Small intestine (tissue), 7 donors: ENCODE measurements at regions not wholly inside any gene's neighbourhood (a gene's known extent, or its start where the extent isn't known, plus 50 kb on each side); places are given as distances from the start of the nearest gene placed in this dataset.

Experiments
- DNase-seq, 2 donors: peaks; one replicate each; pipeline versions ENCODE4 v3.0.0 to v3.0.0-alpha.2; 2013
- FAIRE-seq: peaks from 2 replicates; lab custom pipeline; 2012; peaks lifted over from hg19 to GRCh38; lab: Jason Lieb, UNC
- H3K27ac ChIP-seq, 3 donors: one replicate each; pipeline ENCODE4 v1.5.1; 2013; ENCODE audit warnings: low read length in 2 of 3, mild to moderate bottlenecking in 2 of 3, control low read depth in 1 of 3, inconsistent platforms in 1 of 3, low read depth in 1 of 3, moderate library complexity in 1 of 3
- H3K27me3 ChIP-seq, 3 donors: one replicate each; pipeline ENCODE4 v1.6.1; 2013; ENCODE audit warnings: low read length in 3 of 3, inconsistent platforms in 1 of 3; ENCODE audit not compliant: control insufficient read depth in 3 of 3, insufficient read depth in 3 of 3
- H3K36me3 ChIP-seq, 3 donors: one replicate each; pipeline ENCODE4 v1.6.1; 2013; ENCODE audit warnings: low read length in 3 of 3, inconsistent platforms in 1 of 3, low read depth in 1 of 3, mild to moderate bottlenecking in 1 of 3, moderate library complexity in 1 of 3; ENCODE audit not compliant: control insufficient read depth in 3 of 3, insufficient read depth in 2 of 3
- H3K4me1 ChIP-seq, 3 donors: one replicate each; pipeline ENCODE4 v1.6.1; 2013; ENCODE audit warnings: low read length in 2 of 3, inconsistent platforms in 1 of 3, low read depth in 1 of 3, mild to moderate bottlenecking in 1 of 3, moderate library complexity in 1 of 3; ENCODE audit not compliant: control insufficient read depth in 3 of 3, insufficient read depth in 2 of 3
- H3K4me3 ChIP-seq, 3 donors: one replicate each; pipeline ENCODE4 v1.5.1; 2013; ENCODE audit warnings: low read length in 3 of 3, control low read depth in 1 of 3, inconsistent platforms in 1 of 3, low read depth in 1 of 3, mild to moderate bottlenecking in 1 of 3, moderate library complexity in 1 of 3
- H3K9me3 ChIP-seq, 2 donors: one replicate each; pipeline ENCODE4 v1.6.1; 2013; ENCODE audit warnings: low read depth in 1 of 2, low read length in 1 of 2; ENCODE audit not compliant: control insufficient read depth in 2 of 2, insufficient read depth in 1 of 2
- WGBS, 3 donors: extraction: QIAGEN DNeasy Blood & Tissue Kit; methylation state at CpG; one replicate each; pipeline ENCODE4 v1.1.7; 2013; 5-methylcytosine and 5-hydroxymethylcytosine counted together
- donor health status: healthy with polysubstance abuse.
- donor health status: control.
- donor health status: control.
- donor health status: Bipolar disorder and iron deficiency.
- donor health status: healthy.

DNA sequence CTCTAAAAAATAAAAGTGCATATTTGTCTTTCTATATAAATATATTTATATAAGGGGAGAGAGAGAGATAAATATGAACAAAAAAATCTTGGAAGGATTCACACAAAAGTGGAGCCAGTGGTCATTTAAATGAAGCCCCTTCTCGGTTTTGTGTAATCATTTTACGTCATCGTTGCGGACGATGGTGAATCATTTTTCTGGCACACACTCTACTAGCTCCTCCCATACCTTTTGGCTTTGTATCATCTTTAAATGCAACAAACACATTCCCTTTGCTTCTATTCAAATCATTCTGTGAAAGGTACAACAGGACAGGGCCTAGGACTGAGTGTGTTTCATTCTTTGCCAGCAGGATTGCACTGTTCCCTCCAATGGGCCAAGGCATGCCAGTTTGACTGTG is 186.8 kb downstream of the TGFB2 start:
- no peak for FAIRE-seq
- Histone ChIP-seq H3K27ac (no peak overlapping the region), H3K4me3 (no peak overlapping the region), H3K36me3 (no peaks in the 10 kb centered on the region), H3K9me3 (no peaks in the 10 kb centered on the region), H3K27me3 (peaks cover 0 to 3% (median 0%) of the 10 kb centered on the region in 3 donors), H3K4me1 (no peaks in the 10 kb centered on the region)
- WGBS, 3 donors = 87 to 94% (median 92%) methylated on average over 5 of the region's 5 CpGs
- DNase-seq = no peak

DNA sequence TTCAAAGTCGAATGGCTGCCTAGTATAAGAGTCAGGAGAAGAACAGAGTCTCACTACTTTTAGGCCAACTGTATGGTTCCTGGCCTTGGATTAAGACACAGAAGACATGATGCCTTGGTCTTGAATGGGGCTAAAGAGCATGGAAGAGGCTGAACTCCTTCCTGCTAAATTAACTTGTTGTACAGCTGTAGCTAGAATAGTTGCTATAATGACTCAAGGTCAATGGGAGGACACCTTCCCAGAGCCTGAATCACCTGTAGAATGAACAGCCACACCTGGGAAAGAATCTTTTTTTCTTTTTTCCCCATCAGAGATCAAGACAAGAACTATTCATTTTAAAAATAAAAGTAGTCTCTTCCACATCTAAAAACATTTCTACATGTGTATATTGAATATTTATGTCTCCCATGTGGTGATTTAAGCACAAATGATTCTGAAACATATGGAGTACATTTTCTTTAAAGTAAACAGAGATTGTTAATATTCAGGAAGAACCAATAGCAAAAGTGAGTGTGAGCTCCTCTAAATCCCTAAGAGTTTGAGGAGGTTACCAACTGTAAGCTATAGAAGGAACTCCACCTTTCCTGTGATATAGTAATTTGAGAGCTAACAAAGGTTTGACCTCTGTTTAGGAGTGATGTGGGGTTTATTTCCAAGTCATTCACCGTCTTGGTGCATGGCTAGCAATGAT is 191.3 kb downstream of the TGFB2 start:
- Histone ChIP-seq H3K36me3 (no peaks in the 10 kb centered on the region), H3K4me3 (no peak overlapping the region), H3K4me1 (no peaks in the 10 kb centered on the region), H3K27ac (no peak overlapping the region), H3K9me3 (no peaks in the 10 kb centered on the region), H3K27me3 (no peaks in the 10 kb centered on the region)
- WGBS, 3 donors = 54 to 64% (median 62%) methylated on average over 2 of the region's 2 CpGs
- FAIRE-seq = no peak
- DNase-seq = no peak

DNA sequence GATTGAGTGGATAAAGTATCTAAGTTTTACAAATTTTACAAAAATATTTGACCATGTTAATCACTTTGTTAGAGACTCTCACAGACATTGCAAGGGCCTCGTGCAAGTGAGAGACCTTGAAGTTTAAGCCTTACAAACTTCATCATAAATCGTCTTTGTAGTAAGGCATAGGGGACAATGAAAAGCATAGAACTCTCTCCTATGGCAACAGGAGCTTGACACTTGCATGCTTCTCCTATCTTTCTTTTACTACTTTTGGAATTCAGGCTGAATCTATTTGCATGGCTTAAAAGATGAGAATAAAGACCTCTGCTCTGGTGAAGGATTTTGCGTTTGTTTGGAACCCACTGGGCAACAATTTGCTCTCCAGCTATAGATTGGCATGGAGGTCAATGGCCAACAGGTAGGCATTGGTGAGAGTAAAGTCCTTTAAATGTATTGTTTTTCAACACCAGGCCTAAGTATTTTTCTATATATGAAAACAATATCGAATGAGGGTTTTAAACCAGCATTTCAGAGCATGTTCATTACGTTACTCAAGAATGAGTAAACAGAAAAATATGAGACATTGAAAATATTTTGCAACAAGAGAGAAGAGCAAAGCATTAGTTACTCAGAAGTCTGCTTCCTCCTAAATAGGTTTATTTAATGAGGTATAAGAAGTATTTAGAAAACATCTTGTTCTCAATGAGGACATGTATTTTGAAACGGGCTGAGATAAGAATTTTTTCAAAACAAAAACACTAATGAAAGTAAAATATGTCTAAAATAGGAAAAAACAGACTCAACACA is 192.2 kb downstream of the TGFB2 start:
- Histone ChIP-seq H3K27ac (no peak overlapping the region), H3K9me3 (no peaks in the 10 kb centered on the region), H3K36me3 (no peaks in the 10 kb centered on the region), H3K4me1 (no peaks in the 10 kb centered on the region), H3K27me3 (no peaks in the 10 kb centered on the region), H3K4me3 (no peak overlapping the region)
- DNase-seq (no peak), FAIRE-seq (no peak)
- 71 to 79% (median 71%) methylated on average over 6 of the region's 6 CpGs for WGBS, 3 donors

DNA sequence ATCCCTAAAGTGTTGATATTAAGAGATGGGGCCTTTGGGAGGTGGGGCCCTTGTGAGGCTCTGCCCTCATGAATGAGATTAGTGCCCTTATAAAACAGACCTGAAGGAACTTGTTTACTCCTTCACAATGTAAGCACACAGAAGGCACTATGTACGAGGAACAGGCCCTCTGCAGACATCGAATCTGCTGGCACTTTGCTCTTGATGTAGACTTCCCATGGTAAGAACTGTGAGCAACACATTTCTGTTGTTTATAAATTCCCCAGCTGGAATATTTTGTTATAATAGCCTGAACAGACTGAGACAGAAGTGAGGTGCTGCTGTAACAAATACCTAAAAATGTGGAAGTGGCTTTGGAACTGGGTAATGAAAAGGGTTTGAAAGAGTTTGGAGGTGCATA is 193.2 kb downstream of the TGFB2 start:
- Histone ChIP-seq H3K36me3 (no peaks in the 10 kb centered on the region), H3K27ac (no peak overlapping the region), H3K4me3 (no peak overlapping the region), H3K27me3 (no peaks in the 10 kb centered on the region), H3K9me3 (no peaks in the 10 kb centered on the region), H3K4me1 (no peaks in the 10 kb centered on the region)
- DNase-seq (no peak), FAIRE-seq (no peak)
- 54 to 68% (median 64%) methylated on average over 2 of the region's 2 CpGs for WGBS, 3 donors

DNA sequence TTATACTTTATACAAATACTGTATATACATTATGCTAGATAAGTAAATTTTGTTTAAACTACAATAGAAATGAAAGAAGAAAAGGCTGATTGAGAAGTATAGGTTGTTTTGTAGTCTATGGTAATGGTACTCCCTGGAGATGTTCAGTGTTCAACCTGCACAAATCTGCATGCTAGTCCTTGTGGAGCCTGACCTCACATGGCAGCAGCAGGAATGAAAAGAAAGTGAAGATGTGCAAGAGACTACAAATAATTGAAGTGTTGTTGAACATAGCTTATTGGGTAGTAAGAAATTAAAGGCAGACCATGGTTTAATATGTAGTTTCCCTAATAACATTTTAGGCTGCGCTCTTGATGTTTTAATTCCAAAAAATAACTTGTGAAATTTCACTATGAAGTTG is 201.2 kb downstream of the TGFB2 start:
- WGBS, 3 donors = 50 to 94% (median 59%) methylated on average over 1 of the region's 1 CpG
- Histone ChIP-seq H3K27me3 (no peaks in the 10 kb centered on the region), H3K4me1 (no peaks in the 10 kb centered on the region), H3K4me3 (no peak overlapping the region), H3K36me3 (no peaks in the 10 kb centered on the region), H3K9me3 (no peaks in the 10 kb centered on the region), H3K27ac (no peak overlapping the region)
- DNase-seq = no peak
- no peak for FAIRE-seq

DNA sequence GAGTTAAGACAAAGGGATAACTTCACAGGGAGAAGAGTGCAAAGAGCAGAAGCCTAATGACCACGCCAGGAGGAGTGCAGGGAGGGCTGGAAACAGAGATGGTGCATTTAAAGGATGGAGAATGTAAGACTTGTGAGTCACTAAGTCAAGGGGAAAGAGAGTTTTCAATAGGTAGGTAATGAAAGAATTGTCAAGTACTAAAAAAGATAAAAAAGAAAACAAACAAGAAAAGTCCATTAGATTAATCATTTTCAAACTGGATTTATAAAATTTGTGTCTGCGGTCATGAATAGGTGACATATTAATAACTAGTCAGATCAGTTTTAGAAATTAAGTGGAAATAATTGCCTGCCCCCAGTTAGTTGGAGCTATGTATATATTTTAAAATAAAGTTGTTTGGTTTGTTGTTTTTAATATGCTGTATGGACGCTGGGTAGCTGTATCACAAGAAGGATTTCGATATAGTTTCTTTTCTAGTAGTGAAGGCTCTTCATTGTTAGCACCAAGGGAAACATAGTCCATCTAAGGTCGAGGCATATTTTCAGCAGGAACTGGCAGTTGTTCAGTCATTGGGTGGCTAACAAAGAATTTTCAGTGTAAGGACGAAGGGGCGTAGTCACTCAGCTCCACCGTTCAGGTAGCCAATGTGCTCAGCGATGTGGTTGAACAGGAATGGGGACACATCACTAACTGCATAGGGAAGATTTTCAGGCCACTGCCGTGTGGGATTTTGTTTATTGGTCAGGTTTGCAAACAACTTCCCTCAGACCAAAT is 203.0 kb downstream of the TGFB2 start:
- Histone ChIP-seq H3K27ac (no peak overlapping the region), H3K4me3 (no peak overlapping the region), H3K27me3 (no peaks in the 10 kb centered on the region), H3K9me3 (no peaks in the 10 kb centered on the region), H3K4me1 (no peaks in the 10 kb centered on the region), H3K36me3 (no peaks in the 10 kb centered on the region)
- no peak for FAIRE-seq
- DNase-seq = no peak
- 58 to 70% (median 61%) methylated on average over 10 of the region's 10 CpGs for WGBS, 3 donors

DNA sequence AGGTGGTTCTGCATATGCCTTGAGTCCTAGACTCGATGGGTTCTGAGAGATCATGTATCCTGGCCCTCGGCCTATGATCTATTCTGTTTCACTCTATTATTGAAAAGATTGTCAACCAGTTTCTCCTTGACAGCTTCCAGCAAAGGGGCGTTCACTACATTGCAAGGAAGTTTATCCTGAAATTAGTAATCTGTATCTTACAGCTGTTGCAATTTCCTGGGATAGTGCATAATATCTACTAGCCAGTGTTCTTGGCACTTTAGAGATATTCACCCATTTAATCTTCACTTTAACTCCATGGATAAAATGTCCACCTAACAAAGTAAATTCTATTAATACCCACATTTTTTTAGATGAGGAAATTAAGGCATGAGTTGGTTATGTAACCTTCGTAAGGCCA is 203.6 kb downstream of the TGFB2 start:
- Histone ChIP-seq H3K27me3 (no peaks in the 10 kb centered on the region), H3K36me3 (no peaks in the 10 kb centered on the region), H3K27ac (no peak overlapping the region), H3K9me3 (no peaks in the 10 kb centered on the region), H3K4me3 (no peak overlapping the region), H3K4me1 (no peaks in the 10 kb centered on the region)
- DNase-seq (no peak), FAIRE-seq (no peak)
- WGBS, 3 donors = 81 to 88% (median 83%) methylated on average over 4 of the region's 4 CpGs

DNA sequence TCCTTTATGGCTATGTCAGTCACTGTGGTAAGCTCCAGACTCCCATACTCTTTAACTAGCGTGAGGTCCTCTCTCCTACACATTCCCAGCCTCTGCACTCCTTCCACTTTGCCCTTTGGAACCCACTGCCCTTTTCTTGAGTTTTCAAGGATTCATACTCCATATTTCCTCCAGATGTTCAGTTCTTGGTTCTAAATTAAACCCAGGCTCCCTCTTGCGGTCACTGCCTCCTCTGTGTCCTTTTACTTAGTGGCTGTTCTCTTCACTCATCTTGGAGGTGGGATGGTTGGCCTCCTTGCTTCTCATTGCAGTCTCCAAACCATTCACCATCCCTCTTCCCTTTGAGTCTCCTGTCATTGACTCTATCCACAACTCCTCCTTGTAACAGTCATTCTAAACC is 208.1 kb downstream of the TGFB2 start:
- Histone ChIP-seq H3K36me3 (no peaks in the 10 kb centered on the region), H3K4me3 (no peak overlapping the region), H3K4me1 (no peaks in the 10 kb centered on the region), H3K27me3 (no peaks in the 10 kb centered on the region), H3K27ac (no peak overlapping the region), H3K9me3 (no peaks in the 10 kb centered on the region)
- no peak for FAIRE-seq
- DNase-seq = no peak
- 80 to 94% (median 84%) methylated on average over 2 of the region's 2 CpGs for WGBS, 3 donors
